HCT116 (cell line): ENCODE measurements at regions not wholly inside any gene's neighbourhood (a gene's known extent, or its start where the extent isn't known, plus 50 kb on each side); places are given as distances from the start of the nearest gene placed in this dataset.

ENCODE experiments used
- ATAC-seq: fragments of 200-7000 bp; cut with Tn5 transposase; 2 replicates; pipeline ENCODE4 v1.9.1; 2020; ENCODE audit warnings: mild to moderate bottlenecking, moderate library complexity
- BruUV-seq: library from RNA; stranded (reverse); fragments of 400-500 nt; replicated peaks from 2 replicates; lab custom pipeline; 2021; lab: Mats Ljungman, UMichigan
- CTCF ChIA-PET: fragments of 300-600 bp; sonication (Branson Sonifier 250); formaldehyde crosslinking; loops from one replicate; lab custom pipeline; 2021; ENCODE audit warnings: antibody characterized with exemption; lab: Charles Lee
- POLR2A ChIA-PET: fragments of 300-600, 350-600 bp; sonication (Branson Sonifier 250); formaldehyde crosslinking; loops from one replicate; lab custom pipeline; 2021; ENCODE audit warnings: antibody characterized with exemption; lab: Charles Lee
- RAD21 ChIA-PET, 2 experiments: fragments of 300-600 bp; sonication (Branson Sonifier 250); formaldehyde crosslinking; loops; one replicate each; lab custom pipeline; 2023; ENCODE audit warnings: low total read pairs in 2 of 2; ENCODE audit not compliant: uncharacterized antibody in 2 of 2, unreplicated experiment in 2 of 2, low non-redundant PET in 1 of 2; lab: Charles Lee
- DNase-seq: peaks from one replicate; pipeline ENCODE4 v3.0.0-alpha.2; 2010; ENCODE audit warnings: low read depth, low spot score
- H2AFZ ChIP-seq: fragments of 200-600 bp; shearing (Covaris generic), sonication (generic); 2 replicates; pipeline ENCODE4 v1.6.1; 2017; ENCODE audit warnings: low read depth, mixed run types, mixed read lengths, antibody characterized with exemption, low read length; ENCODE audit not compliant: poor library complexity, severe bottlenecking
- H3K27ac ChIP-seq: 2 replicates; pipeline ENCODE4 v1.5.1; 2012; ENCODE audit warnings: low read depth, low read length
- H3K27me3 ChIP-seq: fragments of 200-600 bp; sonication (generic); 2 replicates; pipeline ENCODE4 v1.6.1; 2016; ENCODE audit warnings: mixed run types, low read length, mixed read lengths; ENCODE audit not compliant: insufficient read depth
- H3K36me3 ChIP-seq, 2 experiments: fragments of 200-500 bp in 1 of 2; fragments of 200-600 bp in 1 of 2; sonication (Bioruptor generic) in 1 of 2; sonication (generic) in 1 of 2; 2 replicates each; pipeline versions ENCODE4 v1.5.1 to v1.6.1; 2014 to 2016; ENCODE audit warnings: low read length in 2 of 2, inconsistent platforms in 1 of 2, mixed read lengths in 1 of 2, mixed run types in 1 of 2; ENCODE audit not compliant: insufficient read depth in 2 of 2, control insufficient read depth in 1 of 2
- H3K4me1 ChIP-seq, 2 experiments: fragments of 200-600 bp in 1 of 2; sonication (generic) in 1 of 2; 2 replicates each; pipeline versions ENCODE4 v1.5.1 to v1.6.1; 2012 to 2017; ENCODE audit warnings: low read length in 2 of 2, inconsistent platforms in 1 of 2, mild to moderate bottlenecking in 1 of 2, mixed read lengths in 1 of 2, mixed run types in 1 of 2, moderate library complexity in 1 of 2; ENCODE audit not compliant: insufficient read depth in 2 of 2, control insufficient read depth in 1 of 2
- H3K4me2 ChIP-seq: fragments of 200-600 bp; sonication (generic); 2 replicates; pipeline ENCODE4 v1.6.1; 2017; ENCODE audit warnings: mixed run types, low read length, mixed read lengths
- H3K4me3 ChIP-seq, 2 experiments: fragments of 200-600 bp in 1 of 2; sonication (generic) in 1 of 2; replicated peaks in 1 of 2; 2 replicates each; pipeline ENCODE4 v1.5.1; 2011 to 2016; ENCODE audit warnings: low read length in 2 of 2, control low read depth in 1 of 2, low read depth in 1 of 2, mild to moderate bottlenecking in 1 of 2, mixed read lengths in 1 of 2, mixed run types in 1 of 2
- H3K79me2 ChIP-seq: fragments of 200-600 bp; sonication (generic); 2 replicates; pipeline ENCODE4 v1.6.1; 2017; ENCODE audit warnings: mild to moderate bottlenecking, mixed run types, low read length, moderate library complexity, mixed read lengths; ENCODE audit not compliant: insufficient read depth
- H3K9ac ChIP-seq: fragments of 200-600 bp; sonication (generic); 2 replicates; pipeline ENCODE4 v1.6.1; 2016; ENCODE audit warnings: low read length, mixed read lengths
- H3K9me2 ChIP-seq: fragments of 200-600 bp; sonication (generic), shearing (Covaris generic); 2 replicates; pipeline ENCODE4 v1.6.1; 2017; ENCODE audit warnings: mixed run types, mild to moderate bottlenecking, moderate library complexity; ENCODE audit not compliant: insufficient read depth
- H3K9me3 ChIP-seq, 2 experiments: fragments of 200-500 bp in 1 of 2; fragments of 200-600 bp in 1 of 2; sonication (Bioruptor generic) in 1 of 2; sonication (generic) in 1 of 2; 2 replicates each; pipeline ENCODE4 v1.6.1; 2014 to 2017; ENCODE audit warnings: low read length in 2 of 2, mixed read lengths in 2 of 2, inconsistent platforms in 1 of 2, low read depth in 1 of 2, mild to moderate bottlenecking in 1 of 2, mixed run types in 1 of 2, moderate library complexity in 1 of 2; ENCODE audit not compliant: control insufficient read depth in 1 of 2, insufficient read depth in 1 of 2
- H4K20me1 ChIP-seq: fragments of 200-600 bp; sonication (generic), shearing (Covaris generic); 2 replicates; pipeline ENCODE4 v1.6.1; 2017; ENCODE audit warnings: mixed run types, mild to moderate bottlenecking, moderate library complexity; ENCODE audit not compliant: insufficient read depth
- ATF3 ChIP-seq: IDR thresholded peaks from 2 replicates; pipeline ENCODE4 v1.6.1; 2012
- CBX3 ChIP-seq: IDR thresholded peaks from 2 replicates; pipeline ENCODE4 v1.6.1; 2012; ENCODE audit warnings: low read depth
- CEBPB ChIP-seq: IDR thresholded peaks from 2 replicates; pipeline ENCODE4 v1.6.1; 2012; ENCODE audit warnings: low read depth
- CTCF ChIP-seq, 3 experiments: fragments of 200-600 bp in 1 of 3; sonication (generic) in 1 of 3; IDR thresholded peaks in 2 of 3; conservative IDR thresholded peaks in 1 of 3; 2 replicates each; pipeline ENCODE4 v1.5.1; 2012 to 2017; ENCODE audit warnings: low read depth in 2 of 3, low read length in 2 of 3, antibody characterized with exemption in 1 of 3, borderline replicate concordance in 1 of 3, control low read depth in 1 of 3, mild to moderate bottlenecking in 1 of 3, mixed read lengths in 1 of 3, mixed run types in 1 of 3, moderate library complexity in 1 of 3; ENCODE audit not compliant: insufficient read depth in 1 of 3
- EGR1 ChIP-seq: IDR thresholded peaks from 2 replicates; pipeline ENCODE4 v1.6.1; 2012; ENCODE audit warnings: low read depth
- EZH2phosphoT487 ChIP-seq: fragments of 200-600 bp; IDR thresholded peaks from 2 replicates; pipeline ENCODE4 v1.6.1; 2018; ENCODE audit warnings: antibody characterized with exemption, borderline replicate concordance
- FOSL1 ChIP-seq: IDR thresholded peaks from 2 replicates; pipeline ENCODE4 v1.6.1; 2012; ENCODE audit warnings: low read depth
- JUND ChIP-seq: IDR thresholded peaks from 2 replicates; pipeline ENCODE4 v1.6.1; 2012
- MAX ChIP-seq: IDR thresholded peaks from 2 replicates; pipeline ENCODE4 v1.6.1; 2012
- POLR2A ChIP-seq: IDR thresholded peaks from 2 replicates; pipeline ENCODE4 v1.7.0; 2011; ENCODE audit warnings: borderline replicate concordance; ENCODE audit not compliant: insufficient read depth, insufficient read length; ENCODE audit errors: extremely low read depth
- SIN3A ChIP-seq: IDR thresholded peaks from 2 replicates; pipeline ENCODE4 v1.6.1; 2012; ENCODE audit warnings: low read depth
- SP1 ChIP-seq: IDR thresholded peaks from 2 replicates; pipeline ENCODE4 v1.6.1; 2012; ENCODE audit warnings: low read depth
- SRF ChIP-seq: IDR thresholded peaks from 2 replicates; pipeline ENCODE4 v1.6.1; 2012; ENCODE audit warnings: low read depth
- TCF7L2 ChIP-seq: IDR thresholded peaks from 2 replicates; pipeline ENCODE4 v1.7.0; 2011; ENCODE audit warnings: borderline replicate concordance, inconsistent platforms; ENCODE audit not compliant: insufficient read depth, insufficient read length; ENCODE audit errors: extremely low read depth
- YY1 ChIP-seq: IDR thresholded peaks from 2 replicates; pipeline ENCODE4 v1.6.1; 2011; ENCODE audit warnings: low read length, low read depth, moderate library complexity, mild to moderate bottlenecking; ENCODE audit not compliant: insufficient replicate concordance; ENCODE audit errors: extremely low read depth
- ZBTB33 ChIP-seq: IDR thresholded peaks from 2 replicates; pipeline ENCODE4 v1.6.1; 2011; ENCODE audit warnings: mild to moderate bottlenecking, low read length, moderate library complexity; ENCODE audit not compliant: insufficient replicate concordance; ENCODE audit errors: extremely low read depth
- ZFX ChIP-seq: fragments of 450-650 bp; IDR thresholded peaks from 2 replicates; pipeline ENCODE4 v1.6.1; 2017
- intact Hi-C: fragments of 100-400 bp; cut with micrococcal nuclease; formaldehyde crosslinking; loops from 2 replicates; pipeline ENCODE4 v1.10.0; 2022

GRCh38 chr1:59016390-59016789, 232.5 kb upstream of the JUN start (continued):
- TF ChIP-seq CTCF (IDR thresholded peaks at IDR 0.05 in 2 of 3, conservative IDR thresholded peaks at IDR 0.05 in 1 of 3; ENCODE audit: borderline replicate concordance in 1 of 3, insufficient read depth in 1 of 3, low read depth in 2 of 3, low read length in 2 of 3) (peak in 1 of 3 experiments; percentile 18; a peak in 1 of 6 replicates), YY1 (no peak)

GRCh38 chr1:59017501-59018231, 233.8 kb upstream of the JUN start:
- intact Hi-C loops = no loop called here
- no peak overlapping the region for H2AFZ ChIP-seq
- no peaks in the 10 kb centered on the region for H3K79me2 ChIP-seq
- ATAC-seq = no peak
- H3K9ac ChIP-seq = no peak overlapping the region
- H3K9me2 ChIP-seq = no peaks in the 10 kb centered on the region
- TF ChIP-seq ATF3 (no peak), YY1 (no peak), POLR2A (no peak), CBX3 (no peak), SP1 (no peak), ZBTB33 (no peak), CEBPB (no peak), FOSL1 (no peak), CTCF (IDR thresholded peaks at IDR 0.05 in 2 of 3, conservative IDR thresholded peaks at IDR 0.05 in 1 of 3; ENCODE audit: borderline replicate concordance in 1 of 3, insufficient read depth in 1 of 3, low read depth in 2 of 3, low read length in 2 of 3) (no peak), SRF (no peak), EZH2phosphoT487 (no peak), TCF7L2 (no peak), EGR1 (no peak), MAX (no peak), SIN3A (no peak), JUND (no peak), ZFX (no peak)
- no peaks in the 10 kb centered on the region for H4K20me1 ChIP-seq
- ChIA-PET RAD21 (no interaction called here), CTCF (no interaction called here), POLR2A (no interaction called here)
- peaks cover 0 to 22% of the 10 kb centered on the region in 2 experiments; a peak in 2 of 4 replicates for H3K4me1 ChIP-seq
- no TSS peak for BruUV-seq
- no peak overlapping the region for H3K4me3 ChIP-seq
- no peaks in the 10 kb centered on the region for H3K36me3 ChIP-seq
- no peak for DNase-seq
- H3K9me3 ChIP-seq = no peaks in the 10 kb centered on the region
- H3K4me2 ChIP-seq = no peak overlapping the region
- no peak overlapping the region for H3K27ac ChIP-seq
- H3K27me3 ChIP-seq = no peaks in the 10 kb centered on the region
